ENCODE measurements at regions not wholly inside any gene's neighbourhood (a gene's known extent, or its start where the extent isn't known, plus 50 kb on each side); places are given as distances from the start of the nearest gene placed in this dataset.

- TF ChIP-seq CTCF (conservative IDR thresholded peaks at IDR 0.05) (no peak), ZFX (IDR thresholded peaks at IDR 0.05) (no peak)
These were observed 94.6 kb downstream of the EN1 start for GRCh38 chr2:118752762-118753429.
